RCC 7860 (cell line): ENCODE measurements at regions not wholly inside any gene's neighbourhood (a gene's known extent, or its start where the extent isn't known, plus 50 kb on each side); places are given as distances from the start of the nearest gene placed in this dataset.

ENCODE experiments used
- DNase-seq: peaks from one replicate; pipeline ENCODE4 v3.0.0-alpha.2; 2015; ENCODE audit warnings: low spot score
- FAIRE-seq: peaks from 2 replicates; lab custom pipeline; 2012; peaks lifted over from hg19 to GRCh38; lab: Jason Lieb, UNC

DNA sequence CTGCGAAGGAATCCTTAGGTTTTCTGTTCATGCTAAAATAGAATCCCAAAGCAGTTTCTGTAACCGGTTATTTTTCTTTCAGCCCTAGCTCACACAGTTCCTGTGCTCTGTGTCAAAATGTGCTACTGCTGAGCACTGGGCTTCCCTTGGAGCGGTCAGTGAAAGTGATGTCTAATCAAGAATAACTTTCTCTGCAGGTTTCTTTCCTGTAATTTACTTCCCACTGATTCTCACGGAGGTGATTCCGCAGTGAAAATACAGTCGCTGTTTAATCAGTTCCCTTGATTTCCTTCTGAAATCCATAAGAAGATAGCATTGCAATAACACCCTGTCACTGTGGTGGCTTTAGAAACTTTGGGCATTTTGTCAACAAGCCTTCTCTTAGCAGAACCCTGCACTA, 112.0 kb upstream of the ISL1 start:
- DNase-seq (no peak), FAIRE-seq (no peak)

DNA sequence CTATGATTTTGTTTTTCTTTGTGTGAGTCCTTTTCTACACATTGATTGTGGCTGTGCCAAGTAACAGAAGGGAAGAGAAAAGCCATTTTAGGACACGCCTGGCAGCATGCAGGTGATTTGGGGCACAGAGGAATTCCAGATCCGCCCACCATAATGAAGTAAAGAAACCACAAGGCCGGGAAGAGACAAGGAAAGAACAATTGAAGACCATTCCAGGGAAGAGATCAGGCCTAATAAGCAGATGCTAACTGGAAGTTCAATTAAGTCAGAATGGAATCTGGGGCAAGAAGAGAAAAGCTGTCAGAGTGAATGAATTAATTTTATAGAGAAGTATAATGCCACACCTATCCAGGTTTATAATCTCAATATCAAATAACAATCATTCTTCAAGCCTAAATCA, 110.2 kb upstream of the ISL1 start:
- no peak for DNase-seq
- FAIRE-seq: no peak

DNA sequence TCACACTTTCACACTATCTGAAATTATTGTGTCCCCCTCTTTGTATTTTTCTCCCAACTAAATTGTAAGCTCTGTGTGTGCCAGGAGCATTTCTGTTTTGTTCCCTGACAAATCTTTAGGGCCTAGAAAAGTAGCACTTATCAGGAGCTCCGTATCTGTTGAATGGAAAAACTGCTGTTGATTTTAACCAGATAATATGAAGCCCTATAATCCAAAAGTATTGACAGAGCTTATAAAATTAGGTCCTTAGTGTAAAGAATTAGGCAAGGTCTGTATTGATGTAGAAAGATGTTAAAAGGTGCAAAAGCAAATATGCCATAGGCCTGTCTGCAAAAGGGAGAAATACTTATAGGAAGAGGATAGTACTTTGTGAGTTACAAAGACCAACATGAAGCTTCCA, 109.4 kb upstream of the ISL1 start:
- FAIRE-seq (no peak), DNase-seq (no peak)

DNA sequence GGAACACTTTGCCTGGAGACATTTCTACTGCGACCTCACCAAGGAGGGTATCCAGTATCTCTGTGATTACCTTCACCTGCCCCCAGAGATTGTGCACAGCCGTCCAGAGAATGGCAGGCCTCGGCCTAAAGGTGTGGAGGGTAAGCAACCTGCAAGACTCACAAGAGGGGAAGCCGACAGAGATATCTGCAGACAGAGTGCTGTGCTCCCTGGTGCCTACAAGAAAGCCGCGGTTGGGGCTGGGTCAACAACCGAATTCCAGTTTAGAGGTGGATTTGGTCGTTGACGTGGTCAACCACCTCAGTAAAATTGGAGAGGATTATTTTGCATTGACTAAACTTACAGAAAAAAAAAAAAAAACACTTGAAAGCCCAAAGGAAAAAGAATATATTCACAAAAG, 107.8 kb upstream of the ISL1 start:
- DNase-seq: no peak
- FAIRE-seq: no peak

DNA sequence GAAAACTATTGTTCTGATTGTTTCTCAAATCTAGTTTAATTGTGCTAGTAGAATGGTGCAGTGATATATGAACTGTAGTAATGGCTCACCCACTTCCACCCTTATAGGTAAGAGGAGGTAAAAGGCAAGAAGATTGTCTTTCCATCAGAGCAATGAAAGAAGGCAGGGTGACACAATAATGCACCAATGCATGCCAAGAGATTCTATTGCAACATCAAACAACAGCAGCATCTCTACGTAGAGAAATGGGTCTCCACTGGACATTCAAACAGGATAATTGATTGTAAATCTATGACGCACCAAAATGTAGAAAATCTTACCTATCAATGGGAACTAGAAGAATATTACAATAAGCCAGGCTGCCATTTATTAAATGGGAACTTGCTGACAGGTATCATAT, 107.0 kb upstream of the ISL1 start:
- no peak for DNase-seq
- no peak for FAIRE-seq

DNA sequence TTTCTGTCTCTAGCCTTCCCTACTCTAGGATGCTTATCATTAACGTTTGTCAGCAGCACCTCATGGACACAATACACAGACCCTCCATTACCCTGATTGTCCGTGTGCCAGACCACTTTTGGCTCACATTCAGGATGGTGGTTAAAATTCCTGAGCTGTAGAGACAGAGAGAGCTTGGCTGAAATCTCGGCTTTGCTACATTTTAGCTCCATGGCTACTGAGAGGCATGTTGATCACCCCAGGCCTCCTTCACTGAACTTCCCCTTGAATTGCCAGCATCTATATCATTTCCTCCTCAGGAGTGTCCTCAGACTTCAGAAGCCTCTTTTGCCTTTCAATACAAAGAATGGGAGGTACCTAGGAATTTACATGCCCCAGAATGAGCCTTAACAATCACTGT, 104.7 kb upstream of the ISL1 start:
- FAIRE-seq (no peak), DNase-seq (no peak)

DNA sequence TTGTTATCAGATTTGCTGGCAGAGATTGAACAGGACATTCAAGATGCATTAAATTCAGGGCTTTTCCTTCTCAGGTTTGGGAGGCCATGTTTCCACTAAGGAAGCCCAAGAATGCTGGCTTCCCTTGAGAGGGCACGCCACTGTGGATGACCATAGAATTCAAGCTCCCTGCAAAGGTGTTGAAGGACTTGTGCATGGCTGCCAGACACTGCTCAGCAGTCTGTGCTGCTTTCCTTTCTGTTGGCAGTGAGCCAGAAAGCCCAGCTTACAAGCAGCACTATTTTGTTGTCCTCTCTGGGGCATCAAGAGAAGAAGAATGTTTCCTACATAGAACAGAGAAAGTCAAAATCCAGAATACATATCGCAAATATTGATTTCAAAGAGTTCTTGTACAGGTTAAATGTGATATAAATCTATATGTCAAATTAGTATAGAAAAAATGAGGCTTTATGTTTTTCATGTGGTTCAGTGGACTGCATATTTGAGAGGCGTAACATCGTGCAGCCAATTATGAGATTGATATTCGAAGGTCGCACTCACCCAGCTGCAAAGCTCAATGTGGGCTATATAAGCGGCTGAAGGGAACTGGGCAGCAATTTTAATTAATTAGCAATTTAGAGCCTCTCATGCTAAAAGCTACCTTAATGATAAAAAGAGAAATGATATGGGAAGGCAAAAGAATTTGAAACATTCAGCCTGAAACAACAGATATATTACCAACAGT, 103.1 kb upstream of the ISL1 start:
- no peak for FAIRE-seq
- no peak for DNase-seq

DNA sequence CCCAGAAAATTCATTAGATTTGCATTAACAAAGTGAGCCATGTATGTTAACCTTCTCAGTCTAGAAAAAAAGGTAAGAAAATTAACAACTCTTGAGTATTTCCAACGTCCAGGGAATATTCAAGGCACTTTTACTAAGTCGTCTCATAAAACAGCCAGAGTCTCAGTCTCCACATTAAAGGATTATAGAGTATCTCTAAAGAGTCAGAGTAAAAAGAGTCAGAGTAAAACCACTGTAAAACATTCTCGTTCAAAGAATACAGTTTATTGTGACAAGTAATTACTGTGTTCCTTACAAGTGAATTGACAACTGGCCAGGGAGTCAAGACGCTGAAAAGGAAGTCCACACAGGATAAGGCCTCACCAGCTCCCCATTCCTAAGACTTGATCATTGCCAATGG, 97.2 kb upstream of the ISL1 start:
- no peak for FAIRE-seq
- DNase-seq: no peak

DNA sequence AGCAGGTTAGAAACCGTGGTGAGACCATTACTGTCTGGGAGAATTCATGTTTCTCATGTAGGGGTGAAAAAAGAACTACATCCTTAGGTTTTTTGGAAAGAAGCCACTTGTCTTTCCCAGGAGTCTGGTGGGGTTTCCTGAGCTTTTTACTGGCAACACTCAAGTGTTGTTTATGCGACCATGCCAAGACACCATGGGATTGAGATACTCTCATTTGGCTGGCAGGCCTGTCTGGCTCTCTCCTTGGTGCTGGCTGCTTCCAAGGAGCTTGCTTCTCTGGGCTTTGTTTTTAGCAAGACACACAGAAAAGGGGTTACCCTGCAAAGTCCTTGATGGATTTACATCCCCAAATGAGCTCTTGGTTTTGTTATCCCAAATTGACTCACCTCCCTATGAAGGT, 80.9 kb upstream of the ISL1 start:
- no peak for FAIRE-seq
- no peak for DNase-seq

DNA sequence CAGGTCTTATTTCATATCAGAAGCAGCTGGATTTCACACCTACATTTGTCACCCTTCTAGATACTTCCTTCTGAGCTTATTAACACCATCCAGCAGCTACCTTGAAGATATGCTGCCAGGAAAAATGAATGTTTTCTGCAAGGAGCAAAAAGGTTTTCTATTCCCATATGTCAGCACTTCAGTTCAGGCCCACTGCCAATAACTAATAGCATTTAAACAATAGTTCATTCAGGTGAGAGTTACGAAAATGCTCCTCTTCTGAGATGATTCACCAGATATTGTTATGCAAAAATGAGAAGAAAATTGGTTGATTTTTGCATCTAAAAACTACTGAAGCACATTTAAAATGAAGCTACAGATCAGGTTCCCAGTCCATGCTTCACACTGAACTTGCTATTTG, 56.4 kb upstream of the ISL1 start:
- no peak for DNase-seq
- FAIRE-seq: no peak
